IgD-negative memory B cell (primary cell): ENCODE measurements at regions not wholly inside any gene's neighbourhood (a gene's known extent, or its start where the extent isn't known, plus 50 kb on each side); places are given as distances from the start of the nearest gene placed in this dataset.
"Not testable (repeated sequence)": the region's sequence is repeated elsewhere in the genome, so short reads cannot be mapped to it uniquely, and the experiment has no call there.

Experiments used
- H3K27ac Mint-ChIP-seq, 3 donors: one replicate each; pipeline ENCODE4 v1.8.0; 2020 to 2022; ENCODE audit warnings: mild to moderate bottlenecking in 3 of 3, mixed read lengths in 3 of 3, moderate library complexity in 1 of 3
- H3K27me3 Mint-ChIP-seq: one replicate; pipeline ENCODE4 v1.8.0; 2021; ENCODE audit warnings: mixed read lengths
- H3K36me3 Mint-ChIP-seq: one replicate; pipeline ENCODE4 v1.8.0; 2020; ENCODE audit warnings: mild to moderate bottlenecking, mixed read lengths
- H3K4me1 Mint-ChIP-seq, 3 donors: one replicate each; pipeline ENCODE4 v1.8.0; 2020 to 2022; ENCODE audit warnings: mixed read lengths in 3 of 3, mild to moderate bottlenecking in 1 of 3
- H3K4me3 Mint-ChIP-seq, 4 donors: one replicate each; pipeline ENCODE4 v1.8.0; 2020 to 2022; ENCODE audit warnings: mild to moderate bottlenecking in 4 of 4, mixed read lengths in 4 of 4, moderate library complexity in 3 of 4
- H3K9me3 Mint-ChIP-seq, 3 donors: one replicate each; pipeline ENCODE4 v1.8.0; 2020 to 2021; ENCODE audit warnings: mixed read lengths in 3 of 3, mild to moderate bottlenecking in 1 of 3

- no peak overlapping the region for H3K27ac Mint-ChIP-seq
- H3K9me3 Mint-ChIP-seq, result no peaks in the 10 kb centered on the region
- no peaks in the 10 kb centered on the region for H3K27me3 Mint-ChIP-seq
- peaks cover 4% of the 10 kb centered on the region for H3K36me3 Mint-ChIP-seq
- no peaks in the 10 kb centered on the region for H3K4me1 Mint-ChIP-seq
- no peak overlapping the region for H3K4me3 Mint-ChIP-seq
Measured at GRCh38 chr6:7016226-7016625, 91.5 kb upstream of the RREB1 start.

- no peaks in the 10 kb centered on the region for H3K4me1 Mint-ChIP-seq
- peaks cover 6% of the 10 kb centered on the region for H3K27me3 Mint-ChIP-seq
- no peak overlapping the region for H3K4me3 Mint-ChIP-seq
- no peaks in the 10 kb centered on the region for H3K36me3 Mint-ChIP-seq
- no peaks in the 10 kb centered on the region for H3K9me3 Mint-ChIP-seq
- H3K27ac Mint-ChIP-seq, result no peak overlapping the region
Measured at GRCh38 chr6:7021301-7021700, 86.5 kb upstream of the RREB1 start.

GRCh38 chr6:7025861-7026260 lies 81.9 kb upstream of the RREB1 start:
- Mint-ChIP-seq H3K27me3 (peaks cover 10% of the 10 kb centered on the region), H3K9me3 (peaks cover 0 to 2% (median 0%) of the 10 kb centered on the region in 3 donors), H3K4me1 (peaks cover 0 to 2% (median 0%) of the 10 kb centered on the region in 3 donors), H3K27ac (peak overlapping the region in 1 of 3 donors; percentile 18), H3K36me3 (peaks cover 3% of the 10 kb centered on the region), H3K4me3 (no peak overlapping the region)

GRCh38 chr6:7028963-7029362 lies 78.8 kb upstream of the RREB1 start:
- not testable (repeated sequence) for H3K36me3 Mint-ChIP-seq, H3K4me1 Mint-ChIP-seq, H3K27ac Mint-ChIP-seq, H3K4me3 Mint-ChIP-seq, H3K9me3 Mint-ChIP-seq
- peaks cover 10% of the 10 kb centered on the region for H3K27me3 Mint-ChIP-seq

- H3K36me3 Mint-ChIP-seq, result not testable (repeated sequence)
Measured at GRCh38 chr6:7030968-7031367, 76.8 kb upstream of the RREB1 start.

GRCh38 chr6:7033202-7033601 lies 74.6 kb upstream of the RREB1 start:
- H3K27me3 Mint-ChIP-seq, result peaks cover 8% of the 10 kb centered on the region

More at GRCh38 chr6:7030968-7031367, 76.8 kb upstream of the RREB1 start:
- peaks cover 12% of the 10 kb centered on the region for H3K27me3 Mint-ChIP-seq
- H3K9me3 Mint-ChIP-seq, H3K4me1 Mint-ChIP-seq, H3K4me3 Mint-ChIP-seq, H3K27ac Mint-ChIP-seq: not testable (repeated sequence)

GRCh38 chr6:7034055-7034454 lies 73.7 kb upstream of the RREB1 start:
- Mint-ChIP-seq H3K4me1 (no peaks in the 10 kb centered on the region), H3K27ac (no peak overlapping the region), H3K4me3 (no peak overlapping the region), H3K9me3 (peaks cover 0 to 2% (median 0%) of the 10 kb centered on the region in 3 donors), H3K36me3 (no peaks in the 10 kb centered on the region), H3K27me3 (peaks cover 8% of the 10 kb centered on the region)

More at GRCh38 chr6:7033202-7033601, 74.6 kb upstream of the RREB1 start:
- Mint-ChIP-seq H3K4me1 (peaks cover 0 to 2% (median 0%) of the 10 kb centered on the region in 3 donors), H3K9me3 (peaks cover 0 to 2% (median 0%) of the 10 kb centered on the region in 3 donors), H3K27ac (peak overlapping the region in 1 of 3 donors; percentile 26), H3K36me3 (peaks cover 2% of the 10 kb centered on the region), H3K4me3 (no peak overlapping the region)

- no peaks in the 10 kb centered on the region for H3K4me1 Mint-ChIP-seq
Measured at GRCh38 chr6:7035837-7036249, 71.9 kb upstream of the RREB1 start.

GRCh38 chr6:7041511-7042026 lies 66.2 kb upstream of the RREB1 start:
- Mint-ChIP-seq H3K36me3 (no peaks in the 10 kb centered on the region), H3K27ac (peak overlapping the region; percentile 16 to 35 (median 21)), H3K9me3 (no peaks in the 10 kb centered on the region), H3K4me1 (peaks cover 9 to 14% (median 10%) of the 10 kb centered on the region in 3 donors), H3K4me3 (peak overlapping the region in 2 of 4 donors; percentile 27 to 32), H3K27me3 (no peaks in the 10 kb centered on the region)

More at GRCh38 chr6:7035837-7036249, 71.9 kb upstream of the RREB1 start:
- no peaks in the 10 kb centered on the region for H3K36me3 Mint-ChIP-seq
- H3K27ac Mint-ChIP-seq, result no peak overlapping the region
- no peak overlapping the region for H3K4me3 Mint-ChIP-seq
- H3K9me3 Mint-ChIP-seq, result no peaks in the 10 kb centered on the region
- peaks cover 5% of the 10 kb centered on the region for H3K27me3 Mint-ChIP-seq

- peak overlapping the region; percentile 6 to 21 (median 16) for H3K27ac Mint-ChIP-seq
- H3K4me3 Mint-ChIP-seq, result peak overlapping the region in 1 of 4 donors; percentile 32
- no peaks in the 10 kb centered on the region for H3K36me3 Mint-ChIP-seq
- H3K4me1 Mint-ChIP-seq, result peaks cover 10 to 18% (median 13%) of the 10 kb centered on the region in 3 donors
- H3K9me3 Mint-ChIP-seq, result no peaks in the 10 kb centered on the region
- H3K27me3 Mint-ChIP-seq, result no peaks in the 10 kb centered on the region
Measured at GRCh38 chr6:7042056-7042653, 65.6 kb upstream of the RREB1 start.

- Mint-ChIP-seq H3K9me3 (no peaks in the 10 kb centered on the region), H3K27ac (peak overlapping the region in 1 of 3 donors; percentile 6), H3K4me1 (peaks cover 10 to 18% (median 13%) of the 10 kb centered on the region in 3 donors), H3K4me3 (peak overlapping the region in 2 of 4 donors; percentile 18), H3K27me3 (no peaks in the 10 kb centered on the region), H3K36me3 (no peaks in the 10 kb centered on the region)
Measured at GRCh38 chr6:7042654-7043545, 64.9 kb upstream of the RREB1 start.

GRCh38 chr6:7045331-7045730 lies 62.4 kb upstream of the RREB1 start:
- Mint-ChIP-seq H3K9me3 (no peaks in the 10 kb centered on the region), H3K36me3 (no peaks in the 10 kb centered on the region), H3K4me3 (peak overlapping the region in 1 of 4 donors; percentile 17), H3K27ac (no peak overlapping the region), H3K4me1 (peaks cover 14 to 18% (median 16%) of the 10 kb centered on the region in 3 donors), H3K27me3 (no peaks in the 10 kb centered on the region)

- Mint-ChIP-seq H3K4me1 (peaks cover 16 to 19% (median 17%) of the 10 kb centered on the region in 3 donors), H3K9me3 (no peaks in the 10 kb centered on the region), H3K27me3 (peaks cover 1% of the 10 kb centered on the region), H3K4me3 (peak overlapping the region in 2 of 4 donors; percentile 17 to 51), H3K36me3 (no peaks in the 10 kb centered on the region), H3K27ac (no peak overlapping the region)
Measured at GRCh38 chr6:7045746-7046145, 62.0 kb upstream of the RREB1 start.

GRCh38 chr6:7047128-7047527 lies 60.6 kb upstream of the RREB1 start:
- no peak overlapping the region for H3K4me3 Mint-ChIP-seq
- H3K27ac Mint-ChIP-seq, result no peak overlapping the region
- H3K9me3 Mint-ChIP-seq, result no peaks in the 10 kb centered on the region
- H3K4me1 Mint-ChIP-seq, result peaks cover 8 to 10% (median 8%) of the 10 kb centered on the region in 3 donors
- H3K36me3 Mint-ChIP-seq, result no peaks in the 10 kb centered on the region
- H3K27me3 Mint-ChIP-seq, result peaks cover 2% of the 10 kb centered on the region

- Mint-ChIP-seq H3K27ac (peak overlapping the region in 1 of 3 donors; percentile 15), H3K4me1 (peaks cover 10 to 13% (median 10%) of the 10 kb centered on the region in 3 donors), H3K4me3 (peak overlapping the region in 1 of 4 donors; percentile 63), H3K9me3 (no peaks in the 10 kb centered on the region), H3K27me3 (peaks cover 2% of the 10 kb centered on the region), H3K36me3 (no peaks in the 10 kb centered on the region)
Measured at GRCh38 chr6:7047966-7048365, 59.8 kb upstream of the RREB1 start.
